Testis (tissue), 2 donors: ENCODE measurements at regions not wholly inside any gene's neighbourhood (a gene's known extent, or its start where the extent isn't known, plus 50 kb on each side); places are given as distances from the start of the nearest gene placed in this dataset.
A peak's percentile ranks its signal among the peaks of the same experiment; 100 is the strongest.

Experiments
- DNase-seq: peaks from one replicate; pipeline ENCODE4 v3.0.0-alpha.2; 2019
- H3K27ac ChIP-seq, 2 donors: fragments of 200-600 bp; sonication (generic); one replicate each; pipeline ENCODE4 v1.5.1; 2019
- H3K27me3 ChIP-seq: fragments of 200-600 bp; sonication (generic); one replicate; pipeline ENCODE4 v1.5.1; 2019
- H3K36me3 ChIP-seq: fragments of 200-600 bp; sonication (generic); one replicate; pipeline ENCODE4 v1.5.1; 2017; ENCODE audit warnings: low read depth; ENCODE audit errors: missing control alignments
- H3K4me1 ChIP-seq: fragments of 200-600 bp; sonication (generic); one replicate; pipeline ENCODE4 v1.5.1; 2019
- H3K4me3 ChIP-seq, 2 donors: fragments of 200-600 bp; sonication (generic); one replicate each; pipeline ENCODE4 v1.5.1; 2017 to 2019
- H3K9me3 ChIP-seq: fragments of 200-600 bp; sonication (generic); one replicate; pipeline ENCODE4 v1.5.1; 2017
- POLR2A ChIP-seq: fragments of 450-650 bp; IDR thresholded peaks from one replicate; pipeline ENCODE4 v1.6.1; 2017; ENCODE audit warnings: antibody characterized with exemption, mild to moderate bottlenecking, moderate library complexity
- whole genome bisulfite sequencing, 2 donors: methylation state at CpG; one replicate each; pipeline ENCODE4 v1.1.5; 2018; 5-methylcytosine and 5-hydroxymethylcytosine counted together
- intact Hi-C: fragments of 100-400 bp; cut with DNase I; formaldehyde crosslinking; loops from one replicate; pipeline ENCODE4 v1.15.1; 2023; ENCODE audit warnings: low total_unique reads
- TF ChIP-seq, protein P1 (sequence below), 3 experiments: fragments of 450-650 bp in 2 of 3; fragments of 200-600 bp in 1 of 3; sonication (generic) in 1 of 3; IDR thresholded peaks; one replicate each; pipeline ENCODE4 v1.5.1; 2016 to 2019; ENCODE audit warnings: antibody characterized with exemption in 3 of 3, mild to moderate bottlenecking in 2 of 3, moderate library complexity in 1 of 3

- Histone ChIP-seq H3K36me3 (no peaks in the 10 kb centered on the region), H3K4me1 (no peaks in the 10 kb centered on the region), H3K27ac (no peak overlapping the region), H3K4me3 (no peak overlapping the region), H3K9me3 (no peaks in the 10 kb centered on the region), H3K27me3 (no peaks in the 10 kb centered on the region)
- WGBS, 2 donors, result 69 to 80% methylated on average over 6 of the region's 6 CpGs
- no peak for TF ChIP-seq POLR2A
- TF ChIP-seq, protein P1, sequence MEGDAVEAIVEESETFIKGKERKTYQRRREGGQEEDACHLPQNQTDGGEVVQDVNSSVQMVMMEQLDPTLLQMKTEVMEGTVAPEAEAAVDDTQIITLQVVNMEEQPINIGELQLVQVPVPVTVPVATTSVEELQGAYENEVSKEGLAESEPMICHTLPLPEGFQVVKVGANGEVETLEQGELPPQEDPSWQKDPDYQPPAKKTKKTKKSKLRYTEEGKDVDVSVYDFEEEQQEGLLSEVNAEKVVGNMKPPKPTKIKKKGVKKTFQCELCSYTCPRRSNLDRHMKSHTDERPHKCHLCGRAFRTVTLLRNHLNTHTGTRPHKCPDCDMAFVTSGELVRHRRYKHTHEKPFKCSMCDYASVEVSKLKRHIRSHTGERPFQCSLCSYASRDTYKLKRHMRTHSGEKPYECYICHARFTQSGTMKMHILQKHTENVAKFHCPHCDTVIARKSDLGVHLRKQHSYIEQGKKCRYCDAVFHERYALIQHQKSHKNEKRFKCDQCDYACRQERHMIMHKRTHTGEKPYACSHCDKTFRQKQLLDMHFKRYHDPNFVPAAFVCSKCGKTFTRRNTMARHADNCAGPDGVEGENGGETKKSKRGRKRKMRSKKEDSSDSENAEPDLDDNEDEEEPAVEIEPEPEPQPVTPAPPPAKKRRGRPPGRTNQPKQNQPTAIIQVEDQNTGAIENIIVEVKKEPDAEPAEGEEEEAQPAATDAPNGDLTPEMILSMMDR (IDR thresholded peaks at IDR 0.05), result no peak
- DNase-seq, result peak; percentile 32
- intact Hi-C loops, result loop anchor here (10.0 kb wide), 1 partner anchor 423 kb away; no protein-coding TSS in a partner anchor
Measured at GRCh38 chr2:37837628-37838328, 87.3 kb upstream of the RMDN2 start.

DNA sequence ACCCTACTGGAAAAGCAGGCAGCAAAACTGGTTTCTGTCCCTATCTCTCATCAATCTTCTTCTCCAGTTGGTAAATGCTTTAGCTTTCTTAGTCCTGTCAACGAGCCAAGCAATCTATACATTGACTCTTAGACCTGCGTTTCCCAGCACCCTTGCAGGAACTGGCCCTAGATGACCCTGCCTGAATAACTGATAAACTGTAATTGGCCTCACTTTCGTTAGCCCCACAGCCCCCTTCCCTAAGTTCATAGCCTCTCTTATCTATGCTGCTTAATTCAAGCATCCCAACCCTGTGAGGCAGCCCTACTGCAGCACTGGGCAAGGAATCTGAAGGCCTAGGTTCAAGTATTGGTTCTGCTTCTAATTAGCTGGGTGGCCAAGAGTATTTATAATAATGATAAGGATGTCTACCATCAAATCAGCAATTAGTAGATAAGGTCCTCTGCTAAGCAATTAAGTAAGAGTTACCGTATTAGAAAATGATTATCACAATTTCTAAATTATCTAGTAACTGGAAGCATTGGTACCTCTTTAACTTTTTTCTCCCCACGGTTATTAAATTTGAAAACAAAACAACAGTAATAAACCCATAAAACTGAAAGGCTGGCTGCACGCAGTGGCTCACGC, 86.4 kb upstream of the RMDN2 start:
- intact Hi-C loops, result loop anchor here (10.0 kb wide), 1 partner anchor 424 kb away; no protein-coding TSS in a partner anchor
- H3K27ac ChIP-seq, result no peak overlapping the region
- H3K4me1 ChIP-seq, result no peaks in the 10 kb centered on the region
- no peak for DNase-seq
- no peaks in the 10 kb centered on the region for H3K9me3 ChIP-seq
- H3K27me3 ChIP-seq, result no peaks in the 10 kb centered on the region
- 87 to 90% methylated on average over 7 of the region's 7 CpGs for WGBS, 2 donors
- no peak for TF ChIP-seq POLR2A
- TF ChIP-seq, protein P1 (IDR thresholded peaks at IDR 0.05), result no peak
- H3K36me3 ChIP-seq, result no peaks in the 10 kb centered on the region
- H3K4me3 ChIP-seq, result no peak overlapping the region

DNA sequence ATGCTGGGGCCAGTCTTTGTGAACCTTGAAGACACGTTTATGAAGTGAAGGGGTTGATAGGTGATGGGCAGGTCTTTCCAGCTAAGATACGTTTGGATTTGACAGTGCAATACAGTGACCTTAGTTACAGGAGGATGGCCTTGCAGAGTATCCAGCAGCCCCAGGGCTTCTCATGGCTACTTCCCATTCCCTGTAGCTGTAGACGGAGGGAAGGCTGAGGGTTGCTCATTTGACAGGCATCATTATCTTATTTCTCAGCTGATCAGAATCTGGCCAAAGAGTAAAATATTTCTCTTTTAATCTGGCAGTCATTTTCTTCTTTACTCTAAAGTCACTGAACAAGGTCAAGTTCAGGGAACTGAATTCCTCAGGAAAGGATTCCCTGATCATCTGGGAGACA, 85.1 kb upstream of the RMDN2 start:
- WGBS, 2 donors, result 67 to 75% methylated on average over 3 of the region's 3 CpGs
- Histone ChIP-seq H3K4me3 (no peak overlapping the region), H3K27me3 (no peaks in the 10 kb centered on the region), H3K4me1 (no peaks in the 10 kb centered on the region), H3K9me3 (no peaks in the 10 kb centered on the region), H3K27ac (no peak overlapping the region), H3K36me3 (no peaks in the 10 kb centered on the region)
- TF ChIP-seq, protein P1 (IDR thresholded peaks at IDR 0.05), result no peak
- TF ChIP-seq POLR2A, result no peak
- intact Hi-C loops, result loop anchor here (10.0 kb wide), 1 partner anchor 425 kb away; no protein-coding TSS in a partner anchor
- DNase-seq, result no peak

GRCh38 chr2:37842732-37843440, 82.2 kb upstream of the RMDN2 start:
- Histone ChIP-seq H3K9me3 (no peaks in the 10 kb centered on the region), H3K36me3 (no peaks in the 10 kb centered on the region), H3K4me1 (no peaks in the 10 kb centered on the region), H3K4me3 (no peak overlapping the region), H3K27me3 (no peaks in the 10 kb centered on the region), H3K27ac (no peak overlapping the region)
- no peak for TF ChIP-seq POLR2A
- TF ChIP-seq, protein P1 (IDR thresholded peaks at IDR 0.05), result no peak
- DNase-seq, result no peak
- intact Hi-C loops, result no loop called here
